Neuronal stem cell (in vitro differentiated cells): ENCODE measurements at regions not wholly inside any gene's neighbourhood (a gene's known extent, or its start where the extent isn't known, plus 50 kb on each side); places are given as distances from the start of the nearest gene placed in this dataset.

ENCODE experiments used
- DNase-seq: peaks from one replicate; pipeline ENCODE4 v3.0.0-alpha.2; 2013; ENCODE audit warnings: low spot score
- H2AFZ ChIP-seq: one replicate; pipeline ENCODE4 v1.6.1; 2013; ENCODE audit warnings: mild to moderate bottlenecking, low read length, inconsistent platforms
- H2AK5ac ChIP-seq: 2 replicates; pipeline ENCODE4 v1.6.1; 2013; ENCODE audit warnings: low read depth, mild to moderate bottlenecking, inconsistent platforms, low read length, moderate library complexity, mixed read lengths
- H2BK120ac ChIP-seq: 2 replicates; pipeline ENCODE4 v1.6.1; 2013; ENCODE audit warnings: low read depth, mild to moderate bottlenecking, inconsistent platforms, low read length, moderate library complexity, mixed read lengths
- H2BK12ac ChIP-seq: one replicate; pipeline ENCODE4 v1.6.1; 2013; ENCODE audit warnings: low read length, inconsistent platforms
- H2BK15ac ChIP-seq: 2 replicates; pipeline ENCODE4 v1.6.1; 2013; ENCODE audit warnings: mild to moderate bottlenecking, low read length, inconsistent platforms, mixed read lengths
- H2BK5ac ChIP-seq: one replicate; pipeline ENCODE4 v1.6.1; 2013; ENCODE audit warnings: inconsistent platforms, mild to moderate bottlenecking, low read length, moderate library complexity
- H3K14ac ChIP-seq: one replicate; pipeline ENCODE4 v1.6.1; 2013; ENCODE audit warnings: low read length, inconsistent platforms
- H3K18ac ChIP-seq: 2 replicates; pipeline ENCODE4 v1.6.1; 2013; ENCODE audit warnings: low read length, inconsistent platforms
- H3K23ac ChIP-seq: 2 replicates; pipeline ENCODE4 v1.6.1; 2013; ENCODE audit warnings: low read depth, mild to moderate bottlenecking, mixed read lengths, low read length, inconsistent platforms; ENCODE audit not compliant: poor library complexity
- H3K27ac ChIP-seq: replicated peaks from 3 replicates; pipeline ENCODE4 v1.5.1; 2013; ENCODE audit warnings: low read length, inconsistent platforms
- H3K27me3 ChIP-seq, 3 experiments: 2 replicates each; pipeline ENCODE4 v1.6.1; 2013; ENCODE audit warnings: low read length in 3 of 3, mild to moderate bottlenecking in 2 of 3, inconsistent platforms in 1 of 3, low read depth in 1 of 3, mixed read lengths in 1 of 3, moderate library complexity in 1 of 3; ENCODE audit not compliant: control insufficient read depth in 3 of 3, insufficient read depth in 3 of 3
- H3K36me3 ChIP-seq, 2 donors: replicated peaks in 1 of 2; 2 replicates each; pipeline ENCODE4 v1.6.1; 2013; ENCODE audit warnings: low read length in 2 of 2; ENCODE audit not compliant: control insufficient read depth in 2 of 2, insufficient read depth in 2 of 2
- H3K4ac ChIP-seq: 2 replicates; pipeline ENCODE4 v1.6.1; 2013; ENCODE audit warnings: inconsistent platforms, mild to moderate bottlenecking, low read length, moderate library complexity
- H3K4me1 ChIP-seq, 2 donors: 1 replicate in 1 of 2; 2 replicates in 1 of 2; pipeline ENCODE4 v1.6.1; 2013; ENCODE audit warnings: low read length in 2 of 2, low read depth in 1 of 2; ENCODE audit not compliant: control insufficient read depth in 2 of 2, insufficient read depth in 1 of 2
- H3K4me2 ChIP-seq: one replicate; pipeline ENCODE4 v1.6.1; 2013; ENCODE audit warnings: mild to moderate bottlenecking, low read length, inconsistent platforms; ENCODE audit not compliant: insufficient read depth, poor library complexity, severe bottlenecking
- H3K4me3 ChIP-seq, 2 donors: 2 replicates each; pipeline ENCODE4 v1.5.1; 2013; ENCODE audit warnings: low read length in 2 of 2, mild to moderate bottlenecking in 2 of 2, inconsistent platforms in 1 of 2, moderate library complexity in 1 of 2
- H3K79me1 ChIP-seq: one replicate; pipeline ENCODE4 v1.6.1; 2013; ENCODE audit warnings: low read depth, mild to moderate bottlenecking, inconsistent platforms, low read length, moderate library complexity
- H3K9ac ChIP-seq: one replicate; pipeline ENCODE4 v1.6.1; 2013; ENCODE audit warnings: mild to moderate bottlenecking, low read depth, low read length, inconsistent platforms; ENCODE audit not compliant: poor library complexity
- H3K9me3 ChIP-seq, 2 donors: replicated peaks in 1 of 2; 2 replicates each; pipeline versions ENCODE3 to v1.6.1; 2013; ENCODE audit warnings: low read length in 2 of 2, mild to moderate bottlenecking in 2 of 2, inconsistent platforms in 1 of 2, low read depth in 1 of 2, mixed read lengths in 1 of 2, moderate library complexity in 1 of 2; ENCODE audit not compliant: control insufficient read depth in 2 of 2, insufficient read depth in 1 of 2
- H4K8ac ChIP-seq: one replicate; pipeline ENCODE4 v1.6.1; 2013; ENCODE audit warnings: low read depth, mild to moderate bottlenecking, inconsistent platforms, low read length, moderate library complexity
- H4K91ac ChIP-seq: one replicate; pipeline ENCODE4 v1.6.1; 2013; ENCODE audit warnings: low read length, low read depth, mild to moderate bottlenecking, inconsistent platforms; ENCODE audit not compliant: poor library complexity
- WGBS, 2 donors: extraction: QIAGEN DNeasy Blood & Tissue Kit; methylation state at CpG; one replicate each; pipeline ENCODE4 v1.1.7; 2013; ENCODE audit warnings: missing lambda C conversion rate in 2 of 2, mixed read lengths in 1 of 2; ENCODE audit not compliant: insufficient read length in 2 of 2, insufficient replicate concordance in 1 of 2; ENCODE audit errors: extremely low coverage in 2 of 2; 5-methylcytosine and 5-hydroxymethylcytosine counted together

GRCh38 chr9:31730398-31730797 lies 654.0 kb upstream of the ACO1 start:
- no peak for DNase-seq
- peak overlapping the region; percentile 89 for H3K23ac ChIP-seq

GRCh38 chr9:31733166-31733565 lies 651.3 kb upstream of the ACO1 start:
- Histone ChIP-seq H2BK5ac (no peak overlapping the region), H3K79me1 (no peaks in the 10 kb centered on the region), H3K18ac (no peak overlapping the region), H3K9me3 (no peaks in the 10 kb centered on the region), H3K4me2 (no peak overlapping the region), H3K9ac (no peak overlapping the region), H3K4ac (no peak overlapping the region), H3K4me3 (no peak overlapping the region), H4K8ac (no peak overlapping the region), H3K36me3 (no peaks in the 10 kb centered on the region), H3K23ac (no peak overlapping the region), H4K91ac (no peak overlapping the region), H3K27me3 (no peaks in the 10 kb centered on the region), H3K27ac (no peak overlapping the region), H2AFZ (no peak overlapping the region), H2BK12ac (no peak overlapping the region), H2BK120ac (no peak overlapping the region), H2AK5ac (no peak overlapping the region), H3K4me1 (peaks cover 0 to 2% of the 10 kb centered on the region in 2 donors), H3K14ac (no peak overlapping the region), H2BK15ac (no peak overlapping the region)
- WGBS, 2 donors = no CpG with 5 or more reads among the region's 3 CpGs
- DNase-seq = no peak

More at GRCh38 chr9:31730398-31730797, 654.0 kb upstream of the ACO1 start:
- no peaks in the 10 kb centered on the region for H3K79me1 ChIP-seq
- H4K8ac ChIP-seq = no peak overlapping the region
- no peak overlapping the region for H2BK15ac ChIP-seq
- H2AK5ac ChIP-seq = peak overlapping the region; percentile 42
- H3K18ac ChIP-seq = peak overlapping the region; percentile 64
- H2BK120ac ChIP-seq = no peak overlapping the region
- peak overlapping the region; percentile 49 for H3K14ac ChIP-seq
- no peaks in the 10 kb centered on the region for H3K36me3 ChIP-seq
- H3K9ac ChIP-seq = peak overlapping the region; percentile 77
- H3K27ac ChIP-seq = no peak overlapping the region
- no peak overlapping the region for H2BK12ac ChIP-seq
- H3K4me2 ChIP-seq = no peak overlapping the region
- peaks cover 0 to 2% of the 10 kb centered on the region in 2 donors for H3K4me1 ChIP-seq
- H3K9me3 ChIP-seq = no peaks in the 10 kb centered on the region
- H2AFZ ChIP-seq = no peak overlapping the region
- H4K91ac ChIP-seq = no peak overlapping the region
- no peak overlapping the region for H3K4me3 ChIP-seq
- WGBS, 2 donors = no CpG with 5 or more reads among the region's 6 CpGs
- no peaks in the 10 kb centered on the region for H3K27me3 ChIP-seq
- H3K4ac ChIP-seq = no peak overlapping the region
- no peak overlapping the region for H2BK5ac ChIP-seq

- H3K27ac ChIP-seq = no peak overlapping the region
- no peak overlapping the region for H2AFZ ChIP-seq
- H2BK12ac ChIP-seq = no peak overlapping the region
- H3K9me3 ChIP-seq = no peaks in the 10 kb centered on the region
- no peak overlapping the region for H2BK15ac ChIP-seq
- no peak overlapping the region for H4K8ac ChIP-seq
- H3K27me3 ChIP-seq = no peaks in the 10 kb centered on the region
- H3K4ac ChIP-seq = no peak overlapping the region
- no peak overlapping the region for H4K91ac ChIP-seq
- no peak overlapping the region for H2AK5ac ChIP-seq
- H3K36me3 ChIP-seq = no peaks in the 10 kb centered on the region
- H2BK5ac ChIP-seq = no peak overlapping the region
- H3K4me1 ChIP-seq = peaks cover 0 to 2% of the 10 kb centered on the region in 2 donors
- DNase-seq = no peak
- no peaks in the 10 kb centered on the region for H3K79me1 ChIP-seq
- no peak overlapping the region for H3K4me3 ChIP-seq
- H3K18ac ChIP-seq = no peak overlapping the region
- H3K14ac ChIP-seq = no peak overlapping the region
- no CpG with 5 or more reads among the region's 1 CpG for WGBS, 2 donors
- H3K23ac ChIP-seq = no peak overlapping the region
- no peak overlapping the region for H3K4me2 ChIP-seq
- H2BK120ac ChIP-seq = no peak overlapping the region
- H3K9ac ChIP-seq = no peak overlapping the region
These were observed 647.8 kb upstream of the ACO1 start for GRCh38 chr9:31736581-31737179.

- WGBS, 2 donors = no CpG with 5 or more reads among the region's 1 CpG
- H3K79me1 ChIP-seq = no peaks in the 10 kb centered on the region
- no peak for DNase-seq
- H3K4me2 ChIP-seq = no peak overlapping the region
- no peak overlapping the region for H3K4ac ChIP-seq
- H3K4me1 ChIP-seq = no peaks in the 10 kb centered on the region
- no peak overlapping the region for H2BK5ac ChIP-seq
- no peak overlapping the region for H3K14ac ChIP-seq
- H2BK120ac ChIP-seq = no peak overlapping the region
- no peak overlapping the region for H3K27ac ChIP-seq
- H2BK15ac ChIP-seq = no peak overlapping the region
- no peaks in the 10 kb centered on the region for H3K27me3 ChIP-seq
- no peak overlapping the region for H2BK12ac ChIP-seq
- H3K36me3 ChIP-seq = no peaks in the 10 kb centered on the region
- H2AFZ ChIP-seq = no peak overlapping the region
- no peaks in the 10 kb centered on the region for H3K9me3 ChIP-seq
- H4K8ac ChIP-seq = no peak overlapping the region
- H2AK5ac ChIP-seq = no peak overlapping the region
- H3K4me3 ChIP-seq = no peak overlapping the region
- H3K18ac ChIP-seq = no peak overlapping the region
- H3K9ac ChIP-seq = no peak overlapping the region
- no peak overlapping the region for H4K91ac ChIP-seq
- H3K23ac ChIP-seq = no peak overlapping the region
These were observed 643.7 kb upstream of the ACO1 start for GRCh38 chr9:31740705-31741104.
